ENCODE measurements at regions not wholly inside any gene's neighbourhood (a gene's known extent, or its start where the extent isn't known, plus 50 kb on each side); places are given as distances from the start of the nearest gene placed in this dataset.
A peak's percentile ranks its signal among the peaks of the same experiment; 100 is the strongest.

- DNase-seq (ENCODE audit: low read depth): no peak
These were observed 518.8 kb upstream of the MEX3C start for GRCh38 chr18:51716277-51716676.

- no peak for DNase-seq (ENCODE audit: low read depth)
These were observed 523.9 kb upstream of the MEX3C start for GRCh38 chr18:51721388-51721787.

- no peak for DNase-seq (ENCODE audit: low read depth)
These were observed 524.5 kb upstream of the MEX3C start for GRCh38 chr18:51721996-51722395.

GRCh38 chr18:51724790-51725721 lies 527.6 kb upstream of the MEX3C start:
- DNase-seq (ENCODE audit: low read depth): peak; percentile 20

- DNase-seq (ENCODE audit: low read depth): no peak
These were observed 529.1 kb upstream of the MEX3C start for GRCh38 chr18:51726614-51727013.

GRCh38 chr18:51727780-51728179 lies 530.3 kb upstream of the MEX3C start:
- no peak for DNase-seq (ENCODE audit: low read depth)

- no peak for DNase-seq (ENCODE audit: low read depth)
These were observed 533.6 kb upstream of the MEX3C start for GRCh38 chr18:51731070-51731469.

GRCh38 chr18:51734576-51734975 lies 537.1 kb upstream of the MEX3C start:
- no peak for DNase-seq (ENCODE audit: low read depth)

- no peak for DNase-seq (ENCODE audit: low read depth)
These were observed 541.7 kb upstream of the MEX3C start for GRCh38 chr18:51739044-51739666.

GRCh38 chr18:51751901-51752300 lies 554.4 kb upstream of the MEX3C start:
- DNase-seq (ENCODE audit: low read depth): peak; percentile 68

GRCh38 chr18:51753365-51754057 lies 556.0 kb upstream of the MEX3C start:
- DNase-seq (ENCODE audit: low read depth): no peak

- no peak for DNase-seq (ENCODE audit: low read depth)
These were observed 557.1 kb upstream of the MEX3C start for GRCh38 chr18:51754566-51754965.

GRCh38 chr18:51757255-51757924 lies 559.9 kb upstream of the MEX3C start:
- DNase-seq (ENCODE audit: low read depth): no peak

- DNase-seq (ENCODE audit: low read depth): no peak
These were observed 564.9 kb upstream of the MEX3C start for GRCh38 chr18:51762373-51762772.

- DNase-seq (ENCODE audit: low read depth): no peak
These were observed 568.3 kb upstream of the MEX3C start for GRCh38 chr18:51765606-51766360.

- DNase-seq (ENCODE audit: low read depth): no peak
These were observed 569.8 kb upstream of the MEX3C start for GRCh38 chr18:51767293-51767692.

GRCh38 chr18:51778115-51778514 lies 561.9 kb upstream of the DCC start:
- DNase-seq (ENCODE audit: low read depth): no peak

GRCh38 chr18:51789871-51790270 lies 550.1 kb upstream of the DCC start:
- DNase-seq (ENCODE audit: low read depth): no peak

GRCh38 chr18:51801514-51801913 lies 538.5 kb upstream of the DCC start:
- no peak for DNase-seq (ENCODE audit: low read depth)

- DNase-seq (ENCODE audit: low read depth): no peak
These were observed 537.2 kb upstream of the DCC start for GRCh38 chr18:51802569-51803428.
